ENCODE measurements at regions not wholly inside any gene's neighbourhood (a gene's known extent, or its start where the extent isn't known, plus 50 kb on each side); places are given as distances from the start of the nearest gene placed in this dataset.
"Not testable (repeated sequence)": the region's sequence is repeated elsewhere in the genome, so short reads cannot be mapped to it uniquely, and the experiment has no call there.

GRCh38 chr2:21837168-21837960 lies 713.6 kb downstream of the TDRD15 start:
- no peaks in the 10 kb centered on the region for H3K4me1 Mint-ChIP-seq (ENCODE audit: unreplicated experiment)
- DNase-seq (ENCODE audit: extremely low spot score, unreplicated experiment): no peak
- H3K36me3 Mint-ChIP-seq: no peaks in the 10 kb centered on the region
- no peaks in the 10 kb centered on the region for H3K27me3 Mint-ChIP-seq
- no peaks in the 10 kb centered on the region for H3K9me3 Mint-ChIP-seq
- no peak for TF ChIP-seq CTCF (conservative IDR thresholded peaks at IDR 0.05)
- no peak overlapping the region for H3K4me3 Mint-ChIP-seq
- H3K27ac Mint-ChIP-seq: no peak overlapping the region

GRCh38 chr2:21841341-21841740 lies 717.6 kb downstream of the TDRD15 start:
- TF ChIP-seq CTCF (conservative IDR thresholded peaks at IDR 0.05): no peak
- Mint-ChIP-seq H3K36me3 (no peaks in the 10 kb centered on the region), H3K27me3 (no peaks in the 10 kb centered on the region), H3K4me1 (ENCODE audit: unreplicated experiment) (no peaks in the 10 kb centered on the region), H3K9me3 (no peaks in the 10 kb centered on the region), H3K4me3 (no peak overlapping the region), H3K27ac (no peak overlapping the region)
- DNase-seq (ENCODE audit: extremely low spot score, unreplicated experiment): no peak

- H3K4me1 Mint-ChIP-seq (ENCODE audit: unreplicated experiment); H3K4me3 Mint-ChIP-seq; H3K27ac Mint-ChIP-seq: not testable (repeated sequence)
Measured at GRCh38 chr2:21850367-21850766, 726.6 kb downstream of the TDRD15 start.

GRCh38 chr2:21854938-21855337 lies 731.2 kb downstream of the TDRD15 start:
- no peaks in the 10 kb centered on the region for H3K36me3 Mint-ChIP-seq
- no peaks in the 10 kb centered on the region for H3K9me3 Mint-ChIP-seq
- no peak for TF ChIP-seq CTCF (conservative IDR thresholded peaks at IDR 0.05)
- no peak overlapping the region for H3K4me3 Mint-ChIP-seq
- H3K27me3 Mint-ChIP-seq: no peaks in the 10 kb centered on the region
- no peaks in the 10 kb centered on the region for H3K4me1 Mint-ChIP-seq (ENCODE audit: unreplicated experiment)
- no peak overlapping the region for H3K27ac Mint-ChIP-seq
- DNase-seq (ENCODE audit: extremely low spot score, unreplicated experiment): no peak

More at GRCh38 chr2:21850367-21850766, 726.6 kb downstream of the TDRD15 start:
- not testable (repeated sequence) for H3K27me3 Mint-ChIP-seq; H3K36me3 Mint-ChIP-seq; H3K9me3 Mint-ChIP-seq; DNase-seq (ENCODE audit: extremely low spot score, unreplicated experiment)

GRCh38 chr2:21856708-21857107 lies 732.9 kb downstream of the TDRD15 start:
- Mint-ChIP-seq H3K27me3 (no peaks in the 10 kb centered on the region), H3K4me1 (ENCODE audit: unreplicated experiment) (no peaks in the 10 kb centered on the region), H3K4me3 (no peak overlapping the region), H3K27ac (no peak overlapping the region), H3K36me3 (no peaks in the 10 kb centered on the region), H3K9me3 (no peaks in the 10 kb centered on the region)
- no peak for DNase-seq (ENCODE audit: extremely low spot score, unreplicated experiment)
- no peak for TF ChIP-seq CTCF (conservative IDR thresholded peaks at IDR 0.05)

GRCh38 chr2:21860907-21861306 lies 737.1 kb downstream of the TDRD15 start:
- Mint-ChIP-seq H3K36me3 (no peaks in the 10 kb centered on the region), H3K4me1 (ENCODE audit: unreplicated experiment) (no peaks in the 10 kb centered on the region), H3K27me3 (no peaks in the 10 kb centered on the region), H3K4me3 (no peak overlapping the region), H3K27ac (no peak overlapping the region), H3K9me3 (no peaks in the 10 kb centered on the region)
- no peak for TF ChIP-seq CTCF (conservative IDR thresholded peaks at IDR 0.05)
- no peak for DNase-seq (ENCODE audit: extremely low spot score, unreplicated experiment)
